Mesodermal cell (in vitro differentiated cells): ENCODE measurements at regions not wholly inside any gene's neighbourhood (a gene's known extent, or its start where the extent isn't known, plus 50 kb on each side); places are given as distances from the start of the nearest gene placed in this dataset.
"Not testable (repeated sequence)": the region's sequence is repeated elsewhere in the genome, so short reads cannot be mapped to it uniquely, and the experiment has no call there.

Source experiments
- H3K27ac ChIP-seq: 2 replicates; pipeline ENCODE4 v1.7.0; 2013; ENCODE audit warnings: mild to moderate bottlenecking, low read depth, low read length, moderate library complexity; ENCODE audit not compliant: severe bottlenecking
- H3K36me3 ChIP-seq: 2 replicates; pipeline ENCODE4 v1.7.1; 2013; ENCODE audit warnings: mild to moderate bottlenecking, low read length, moderate library complexity; ENCODE audit not compliant: control insufficient read depth, insufficient read depth
- H3K4me1 ChIP-seq: one replicate; pipeline ENCODE4 v1.7.1; 2013; ENCODE audit warnings: mild to moderate bottlenecking, low read length; ENCODE audit not compliant: insufficient read depth, control insufficient read depth, poor library complexity, severe bottlenecking
- H3K4me3 ChIP-seq: 2 replicates; pipeline ENCODE4 v1.7.0; 2013; ENCODE audit warnings: low read length, control low read depth, mild to moderate bottlenecking; ENCODE audit not compliant: insufficient read depth, poor library complexity, severe bottlenecking; ENCODE audit errors: extremely low read depth
- H3K9me3 ChIP-seq: 2 replicates; pipeline ENCODE4 v1.7.1; 2013; ENCODE audit warnings: mild to moderate bottlenecking, low read length, moderate library complexity; ENCODE audit not compliant: control insufficient read depth
- WGBS, 2 experiments: methylation state at CpG; one replicate each; pipeline ENCODE4 v1.1.5; 2013; ENCODE audit warnings: missing lambda C conversion rate in 2 of 2; ENCODE audit not compliant: insufficient coverage in 2 of 2; 5-methylcytosine and 5-hydroxymethylcytosine counted together

- Histone ChIP-seq H3K27ac (no peak overlapping the region), H3K4me3 (no peak overlapping the region), H3K9me3 (peaks cover 8% of the 10 kb centered on the region), H3K36me3 (no peaks in the 10 kb centered on the region), H3K4me1 (peaks cover 29% of the 10 kb centered on the region)
- 87 to 100% methylated on average over 2 of the region's 2 CpGs for WGBS, 2 experiments
Observed at GRCh38 chr3:13190378-13190765, 117.1 kb upstream of the IQSEC1 start.

- Histone ChIP-seq H3K4me3 (no peak overlapping the region), H3K27ac (peak overlapping the region; percentile 64), H3K9me3 (peaks cover 8% of the 10 kb centered on the region), H3K36me3 (no peaks in the 10 kb centered on the region), H3K4me1 (peaks cover 29% of the 10 kb centered on the region)
- WGBS, 2 experiments, result 71 to 85% methylated on average over 4 to 10 of the region's 11 CpGs
Observed at GRCh38 chr3:13189639-13190377, 116.6 kb upstream of the IQSEC1 start.

GRCh38 chr3:13188975-13189374, 115.7 kb upstream of the IQSEC1 start:
- Histone ChIP-seq H3K4me1 (peaks cover 25% of the 10 kb centered on the region), H3K36me3 (no peaks in the 10 kb centered on the region), H3K27ac (no peak overlapping the region), H3K9me3 (peaks cover 8% of the 10 kb centered on the region), H3K4me3 (no peak overlapping the region)
- WGBS, 2 experiments, result 100% methylated on average over 1 of the region's 1 CpG

- WGBS, 2 experiments, result 89 to 90% methylated on average over 4 of the region's 4 CpGs
- H3K27ac ChIP-seq, result no peak overlapping the region
Observed at GRCh38 chr3:13188181-13188779, 115.1 kb upstream of the IQSEC1 start.

GRCh38 chr3:13187593-13187992, 114.4 kb upstream of the IQSEC1 start:
- Histone ChIP-seq H3K4me3 (no peak overlapping the region), H3K36me3 (no peaks in the 10 kb centered on the region), H3K9me3 (peaks cover 8% of the 10 kb centered on the region), H3K4me1 (peaks cover 21% of the 10 kb centered on the region), H3K27ac (no peak overlapping the region)
- 91% methylated on average over 2 of the region's 2 CpGs; no CpG with 5 or more reads in 1 of the 2 experiments for WGBS, 2 experiments

More at GRCh38 chr3:13188181-13188779, 115.1 kb upstream of the IQSEC1 start:
- no peak overlapping the region for H3K4me3 ChIP-seq
- no peaks in the 10 kb centered on the region for H3K36me3 ChIP-seq
- peaks cover 21% of the 10 kb centered on the region for H3K4me1 ChIP-seq
- H3K9me3 ChIP-seq, result peaks cover 8% of the 10 kb centered on the region

GRCh38 chr3:13186435-13186815, 113.2 kb upstream of the IQSEC1 start:
- peaks cover 21% of the 10 kb centered on the region for H3K4me1 ChIP-seq
- no peaks in the 10 kb centered on the region for H3K36me3 ChIP-seq
- no peak overlapping the region for H3K27ac ChIP-seq
- H3K9me3 ChIP-seq, result peaks cover 8% of the 10 kb centered on the region
- H3K4me3 ChIP-seq, result no peak overlapping the region
- 93 to 94% methylated on average over 8 of the region's 9 CpGs for WGBS, 2 experiments

GRCh38 chr3:13185737-13186434, 112.7 kb upstream of the IQSEC1 start:
- no peak overlapping the region for H3K27ac ChIP-seq
- no peaks in the 10 kb centered on the region for H3K36me3 ChIP-seq
- WGBS, 2 experiments, result 94 to 98% methylated on average over 5 to 6 of the region's 7 CpGs
- peaks cover 8% of the 10 kb centered on the region for H3K9me3 ChIP-seq
- H3K4me3 ChIP-seq, result no peak overlapping the region
- H3K4me1 ChIP-seq, result peaks cover 21% of the 10 kb centered on the region

- not testable (repeated sequence) for H3K4me3 ChIP-seq, H3K4me1 ChIP-seq, H3K27ac ChIP-seq, H3K36me3 ChIP-seq, H3K9me3 ChIP-seq
- WGBS, 2 experiments, result 96 to 97% methylated on average over 24 of the region's 32 CpGs
Observed at GRCh38 chr3:13179582-13180210, 106.5 kb upstream of the IQSEC1 start.

GRCh38 chr3:13179181-13179580, 106.0 kb upstream of the IQSEC1 start:
- no peaks in the 10 kb centered on the region for H3K36me3 ChIP-seq
- no peak overlapping the region for H3K4me3 ChIP-seq
- no peak overlapping the region for H3K27ac ChIP-seq
- peaks cover 6% of the 10 kb centered on the region for H3K9me3 ChIP-seq
- WGBS, 2 experiments, result 100% methylated on average over 1 of the region's 1 CpG; no CpG with 5 or more reads in 1 of the 2 experiments
- H3K4me1 ChIP-seq, result no peaks in the 10 kb centered on the region

GRCh38 chr3:13178107-13178506, 104.9 kb upstream of the IQSEC1 start:
- WGBS, 2 experiments, result 95 to 100% methylated on average over 3 of the region's 3 CpGs
- Histone ChIP-seq H3K36me3 (no peaks in the 10 kb centered on the region), H3K27ac (no peak overlapping the region), H3K9me3 (peaks cover 6% of the 10 kb centered on the region), H3K4me1 (no peaks in the 10 kb centered on the region), H3K4me3 (no peak overlapping the region)
